Germinal center (tissue), 1 donor: ENCODE measurements at regions not wholly inside any gene's neighbourhood (a gene's known extent, or its start where the extent isn't known, plus 50 kb on each side); places are given as distances from the start of the nearest gene placed in this dataset.
"Not testable (repeated sequence)": the region's sequence is repeated elsewhere in the genome, so short reads cannot be mapped to it uniquely, and the experiment has no call there.

ENCODE experiments used
- DNase-seq: peaks from one replicate; pipeline ENCODE4 v3.0.0; 2012; ENCODE audit warnings: mixed read lengths, low spot score

GRCh38 chr6:28768187-28768913 lies 155.4 kb downstream of the TRIM27 start:
- DNase-seq, result no peak

- no peak for DNase-seq
Observed at GRCh38 chr6:28769626-28770402, 154.0 kb downstream of the TRIM27 start.

GRCh38 chr6:28770732-28771131 lies 153.1 kb downstream of the TRIM27 start:
- no peak for DNase-seq

- DNase-seq, result no peak
Observed at GRCh38 chr6:28771401-28772267, 152.2 kb downstream of the TRIM27 start.

GRCh38 chr6:28772480-28773381 lies 151.1 kb downstream of the TRIM27 start:
- DNase-seq, result no peak

- no peak for DNase-seq
Observed at GRCh38 chr6:28774292-28775051, 149.3 kb downstream of the TRIM27 start.

GRCh38 chr6:28775052-28775376 lies 148.8 kb downstream of the TRIM27 start:
- no peak for DNase-seq

- no peak for DNase-seq
Observed at GRCh38 chr6:28775405-28776129, 148.2 kb downstream of the TRIM27 start.

GRCh38 chr6:28776269-28777146 lies 147.3 kb downstream of the TRIM27 start:
- DNase-seq, result no peak

- DNase-seq, result no peak
Observed at GRCh38 chr6:28777147-28777461, 146.7 kb downstream of the TRIM27 start.

GRCh38 chr6:28782113-28782673 lies 141.6 kb downstream of the TRIM27 start:
- no peak for DNase-seq

GRCh38 chr6:28785962-28786679 lies 137.7 kb downstream of the TRIM27 start:
- no peak for DNase-seq

GRCh38 chr6:28789553-28790083 lies 134.2 kb downstream of the TRIM27 start:
- DNase-seq, result no peak

- DNase-seq, result no peak
Observed at GRCh38 chr6:28791002-28791383, 132.8 kb downstream of the TRIM27 start.

GRCh38 chr6:28794175-28795002 lies 129.4 kb downstream of the TRIM27 start:
- DNase-seq, result no peak

- not testable (repeated sequence) for DNase-seq
Observed at GRCh38 chr6:28800647-28801046, 123.1 kb downstream of the TRIM27 start.
